ENCODE measurements at regions not wholly inside any gene's neighbourhood (a gene's known extent, or its start where the extent isn't known, plus 50 kb on each side); places are given as distances from the start of the nearest gene placed in this dataset.

- intact Hi-C loops (cut with DNase I): no loop called here
- Histone ChIP-seq H3K36me3 (no peaks in the 10 kb centered on the region), H3K4me3 (no peak overlapping the region), H3K27me3 (no peaks in the 10 kb centered on the region), H3K27ac (no peak overlapping the region), H3K4me1 (ENCODE audit: insufficient read depth) (no peaks in the 10 kb centered on the region), H3K9me3 (no peaks in the 10 kb centered on the region)
- no peak for DNase-seq
- 54 to 68% (median 57%) methylated on average over 3 of the region's 3 CpGs for WGBS, 3 donors
- TF ChIP-seq CTCF (IDR thresholded peaks at IDR 0.05) (no peak), POLR2A (IDR thresholded peaks at IDR 0.05) (no peak), EP300 (IDR thresholded peaks at IDR 0.05) (no peak)
Observed at GRCh38 chr9:24286761-24287160, 258.9 kb downstream of the IZUMO3 start.

- H3K36me3 ChIP-seq: no peaks in the 10 kb centered on the region
- H3K9me3 ChIP-seq: no peaks in the 10 kb centered on the region
- no peak for DNase-seq
- no peak overlapping the region for H3K27ac ChIP-seq
- no peaks in the 10 kb centered on the region for H3K4me1 ChIP-seq (ENCODE audit: insufficient read depth)
- TF ChIP-seq POLR2A (IDR thresholded peaks at IDR 0.05): no peak
- no peak for TF ChIP-seq EP300 (IDR thresholded peaks at IDR 0.05)
- TF ChIP-seq CTCF (IDR thresholded peaks at IDR 0.05): no peak
- H3K4me3 ChIP-seq: no peak overlapping the region
- intact Hi-C loops (cut with DNase I): no loop called here
- H3K27me3 ChIP-seq: no peaks in the 10 kb centered on the region
- 16 to 19% (median 19%) methylated on average over 1 of the region's 1 CpG for WGBS, 3 donors
Observed at GRCh38 chr9:24258626-24259025, 287.1 kb downstream of the IZUMO3 start.

GRCh38 chr9:24257726-24258125 lies 288.0 kb downstream of the IZUMO3 start:
- Histone ChIP-seq H3K4me3 (no peak overlapping the region), H3K9me3 (no peaks in the 10 kb centered on the region), H3K27ac (no peak overlapping the region), H3K4me1 (ENCODE audit: insufficient read depth) (no peaks in the 10 kb centered on the region), H3K27me3 (no peaks in the 10 kb centered on the region), H3K36me3 (no peaks in the 10 kb centered on the region)
- intact Hi-C loops (cut with DNase I): no loop called here
- no peak for DNase-seq
- 91 to 94% (median 93%) methylated on average over 1 of the region's 1 CpG for whole genome bisulfite sequencing, 3 donors
- TF ChIP-seq EP300 (IDR thresholded peaks at IDR 0.05) (no peak), CTCF (IDR thresholded peaks at IDR 0.05) (no peak), POLR2A (IDR thresholded peaks at IDR 0.05) (no peak)

GRCh38 chr9:24245988-24246387 lies 299.7 kb downstream of the IZUMO3 start:
- DNase-seq: no peak
- H3K9me3 ChIP-seq: no peaks in the 10 kb centered on the region
- H3K27me3 ChIP-seq: no peaks in the 10 kb centered on the region
- 27 to 43% (median 34%) methylated on average over 2 of the region's 2 CpGs for WGBS, 3 donors
- H3K4me3 ChIP-seq: no peak overlapping the region
- intact Hi-C loops (cut with DNase I): no loop called here
- no peak overlapping the region for H3K27ac ChIP-seq
- H3K4me1 ChIP-seq (ENCODE audit: insufficient read depth): no peaks in the 10 kb centered on the region
- H3K36me3 ChIP-seq: no peaks in the 10 kb centered on the region
- TF ChIP-seq POLR2A (IDR thresholded peaks at IDR 0.05): no peak
- TF ChIP-seq CTCF (IDR thresholded peaks at IDR 0.05): no peak
- TF ChIP-seq EP300 (IDR thresholded peaks at IDR 0.05): no peak

- WGBS, 3 donors: 72 to 83% (median 76%) methylated on average over 3 of the region's 3 CpGs
- no peak for DNase-seq
- intact Hi-C loops (cut with DNase I): loop anchor here in 1 of 4 donors (1.0 kb wide), 1 partner anchor 63 kb away; no protein-coding TSS in a partner anchor
Observed at GRCh38 chr9:24242576-24242975, 303.1 kb downstream of the IZUMO3 start.

More at GRCh38 chr9:24242576-24242975, 303.1 kb downstream of the IZUMO3 start:
- TF ChIP-seq POLR2A (IDR thresholded peaks at IDR 0.05): no peak
- Histone ChIP-seq H3K27ac (no peak overlapping the region), H3K27me3 (no peaks in the 10 kb centered on the region), H3K9me3 (no peaks in the 10 kb centered on the region), H3K36me3 (no peaks in the 10 kb centered on the region), H3K4me3 (no peak overlapping the region), H3K4me1 (ENCODE audit: insufficient read depth) (no peaks in the 10 kb centered on the region)

All from ovary (tissue), 7 donors.